HG03565 (cell line): ENCODE measurements at regions not wholly inside any gene's neighbourhood (a gene's known extent, or its start where the extent isn't known, plus 50 kb on each side); places are given as distances from the start of the nearest gene placed in this dataset.
"Not testable (repeated sequence)": the region's sequence is repeated elsewhere in the genome, so short reads cannot be mapped to it uniquely, and the experiment has no call there.

Experiments
- ATAC-seq: cut with Tn5 transposase; IDR thresholded peaks from one replicate; pipeline ENCODE4 v1.9.1; 2021; ENCODE audit warnings: mild to moderate bottlenecking, moderate library complexity; ENCODE audit not compliant: unreplicated experiment

DNA sequence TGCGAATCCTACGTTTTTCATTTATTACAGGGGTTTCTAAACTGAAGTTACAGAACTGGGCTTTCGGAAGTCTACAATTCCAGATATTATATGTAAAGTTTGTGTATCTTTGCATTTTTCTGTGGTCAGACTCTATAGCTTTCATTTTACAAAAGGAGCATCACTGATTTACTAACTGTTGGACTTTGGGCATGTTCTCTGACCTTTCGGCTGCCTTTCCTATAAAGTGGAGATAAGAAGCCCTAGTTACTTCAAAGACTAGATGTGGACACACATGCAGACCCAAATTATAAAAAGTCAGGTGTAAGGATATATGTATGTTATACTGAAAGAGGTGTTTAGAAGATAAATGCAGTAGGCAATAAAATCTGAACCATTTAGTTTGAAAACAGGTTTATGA lies 126.6 kb upstream of the PRKCQ start:
- ATAC-seq, result no peak

DNA sequence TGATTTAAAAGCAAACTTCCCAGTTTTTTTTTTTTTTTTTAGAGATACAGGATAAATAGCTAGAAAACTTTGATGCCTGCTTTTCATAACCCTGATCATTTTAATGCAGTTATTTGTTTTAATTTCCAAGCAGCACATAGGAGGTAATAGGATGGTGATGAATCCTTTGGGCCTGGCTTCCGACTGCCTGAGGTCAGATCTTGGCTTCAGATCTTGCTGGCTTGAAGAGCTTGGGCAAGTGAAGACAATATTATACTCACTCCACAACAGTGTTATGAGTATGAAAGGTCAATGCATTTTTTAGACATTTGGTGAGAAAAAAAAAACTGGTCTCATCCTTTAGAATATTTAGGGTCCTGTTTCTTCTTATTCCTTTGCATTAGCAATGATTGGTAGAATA lies 124.8 kb upstream of the PRKCQ start:
- no peak for ATAC-seq

DNA sequence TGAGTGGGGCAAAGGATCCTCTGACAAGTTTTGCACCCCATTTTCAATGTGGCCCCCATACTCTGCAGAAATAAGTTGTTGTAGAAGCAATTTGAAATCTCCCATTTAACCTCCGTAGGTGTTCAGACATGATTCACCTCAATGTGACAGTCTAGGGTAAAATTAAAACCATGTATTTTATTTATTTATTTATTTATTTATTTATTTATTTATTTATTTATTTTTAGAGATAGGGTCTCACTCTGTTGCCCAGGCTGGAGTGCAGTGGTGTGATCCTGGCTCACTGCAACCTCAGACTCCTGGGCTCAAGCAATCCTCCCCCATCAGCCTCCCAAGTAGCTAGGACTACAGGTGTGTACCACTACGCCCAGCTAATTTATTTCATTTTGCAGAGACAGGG lies 122.8 kb upstream of the PRKCQ start:
- not testable (repeated sequence) for ATAC-seq

DNA sequence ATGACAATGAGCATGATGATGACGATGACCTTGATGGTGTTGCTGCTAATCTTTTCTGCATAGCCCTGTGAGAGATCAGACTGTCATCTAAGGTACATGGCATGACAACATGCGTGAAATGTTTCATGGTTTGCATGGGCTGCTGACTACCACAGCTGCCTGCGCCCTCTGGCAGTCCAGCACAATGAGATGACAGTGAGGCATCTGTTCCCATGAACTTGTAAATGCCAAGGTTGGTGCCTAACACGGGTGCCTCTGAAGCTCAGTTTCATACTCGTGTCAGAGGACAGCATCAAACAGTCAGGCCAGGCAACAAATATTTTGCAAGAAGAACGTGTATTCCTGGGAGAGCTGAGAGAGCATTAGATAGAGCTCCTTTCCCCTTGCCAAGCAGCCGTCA lies 122.0 kb upstream of the PRKCQ start:
- ATAC-seq, result no peak

DNA sequence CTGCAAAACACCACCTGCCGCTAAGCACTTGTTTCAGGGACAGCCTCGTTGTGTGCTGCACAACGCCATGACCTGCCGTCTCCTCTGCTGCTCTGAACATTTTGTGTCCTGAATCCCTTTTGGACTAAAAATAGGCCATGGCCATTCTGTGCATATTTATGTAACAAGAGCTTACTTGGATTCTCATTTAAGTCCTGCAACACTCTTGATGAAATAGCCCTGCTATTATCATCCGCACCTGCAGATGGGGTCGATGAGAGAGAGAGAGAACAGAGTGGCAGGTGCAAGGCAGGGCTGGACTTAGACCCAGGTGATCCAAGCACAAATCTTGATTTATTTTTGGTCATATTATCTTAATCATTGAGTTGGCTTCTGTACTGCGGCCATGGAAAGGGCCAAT lies 121.2 kb upstream of the PRKCQ start:
- ATAC-seq, result no peak

DNA sequence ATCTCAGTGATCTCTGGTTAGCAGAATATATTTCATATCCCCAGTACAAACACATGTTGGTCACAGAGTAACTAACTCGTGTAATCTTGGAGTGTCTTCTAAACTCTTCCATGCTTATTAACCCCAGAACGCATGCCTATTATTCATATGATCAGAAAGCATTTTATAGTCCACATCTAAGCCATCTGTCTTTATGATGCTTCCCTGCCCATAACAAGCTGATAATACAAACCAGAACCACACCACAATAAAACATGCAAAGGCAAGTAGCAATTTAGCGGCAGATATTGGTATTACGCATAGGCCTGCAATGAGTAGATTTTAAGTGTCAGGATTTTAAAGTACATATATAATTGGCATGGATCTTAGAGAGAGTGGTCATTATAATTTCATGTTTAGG lies 120.0 kb upstream of the PRKCQ start:
- no peak for ATAC-seq

DNA sequence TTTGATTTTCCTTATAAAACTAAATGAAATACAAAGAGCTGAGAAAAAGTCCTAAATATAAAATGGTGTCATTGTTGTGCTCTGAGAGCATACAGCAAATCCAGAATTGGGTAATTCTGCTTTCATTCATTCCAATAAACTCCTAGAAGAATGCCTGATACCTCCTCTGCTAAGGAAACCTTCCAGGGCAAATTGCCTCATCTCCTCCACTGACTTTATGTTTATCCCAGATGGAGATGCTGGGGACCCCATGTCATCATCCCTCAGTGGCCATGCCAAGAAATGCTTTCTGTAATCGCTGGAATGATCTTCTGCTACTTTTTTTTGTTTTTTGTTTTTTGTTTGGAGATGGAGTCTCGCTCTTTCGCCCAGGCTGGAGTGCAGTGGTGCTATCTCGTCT lies 119.3 kb upstream of the PRKCQ start:
- ATAC-seq, result no peak

DNA sequence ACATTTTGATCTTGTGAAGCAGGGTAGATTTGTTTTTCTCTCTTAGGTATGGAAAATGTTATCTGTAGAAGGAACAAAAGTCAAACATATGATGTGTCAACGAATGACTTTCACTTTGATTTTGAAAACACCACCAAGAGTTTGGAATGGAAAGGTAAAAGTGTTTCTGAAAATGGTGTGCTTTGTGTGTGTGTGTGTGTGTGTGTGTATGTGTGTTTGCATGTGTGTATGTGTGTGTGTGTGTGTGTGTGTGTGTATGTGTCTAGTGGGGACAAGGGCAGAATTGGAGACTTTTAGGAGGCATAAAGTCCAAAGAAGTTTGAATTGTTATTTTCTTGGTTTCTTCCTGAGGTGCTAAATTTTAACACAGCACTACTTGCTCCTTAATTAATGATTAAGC lies 115.4 kb upstream of the PRKCQ start:
- no peak for ATAC-seq

DNA sequence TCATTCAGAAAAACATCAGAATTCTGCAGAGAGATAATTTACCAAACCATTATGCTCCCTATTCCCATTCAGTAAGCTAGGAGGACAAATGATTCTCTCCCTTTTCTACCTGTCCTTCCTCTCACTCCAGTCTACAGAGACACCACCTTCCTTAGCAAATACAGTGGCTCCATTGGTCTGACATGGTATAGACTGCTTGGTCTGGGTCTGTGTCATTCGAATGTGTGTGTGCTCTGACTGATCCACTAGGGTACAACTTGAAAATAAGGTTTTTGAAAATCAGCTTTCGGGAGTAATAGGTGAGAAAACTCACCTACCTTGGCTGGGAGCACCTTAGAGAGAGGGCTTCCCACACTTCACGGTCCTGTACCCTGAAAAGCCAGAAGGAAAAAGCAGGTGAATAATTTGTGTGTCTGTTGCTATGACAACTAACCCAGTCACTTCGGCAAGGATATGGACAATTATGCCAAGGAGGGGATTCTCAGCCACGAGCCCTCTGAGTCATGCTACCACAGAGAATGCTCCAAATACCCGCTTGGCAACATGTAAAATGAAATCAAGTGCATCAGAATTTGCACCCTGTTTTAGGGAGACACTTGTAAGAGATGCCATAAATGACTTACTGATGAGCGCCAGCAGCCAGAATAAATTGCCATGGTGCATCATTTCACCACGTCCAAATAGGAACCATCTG lies 114.5 kb upstream of the PRKCQ start:
- no peak for ATAC-seq

DNA sequence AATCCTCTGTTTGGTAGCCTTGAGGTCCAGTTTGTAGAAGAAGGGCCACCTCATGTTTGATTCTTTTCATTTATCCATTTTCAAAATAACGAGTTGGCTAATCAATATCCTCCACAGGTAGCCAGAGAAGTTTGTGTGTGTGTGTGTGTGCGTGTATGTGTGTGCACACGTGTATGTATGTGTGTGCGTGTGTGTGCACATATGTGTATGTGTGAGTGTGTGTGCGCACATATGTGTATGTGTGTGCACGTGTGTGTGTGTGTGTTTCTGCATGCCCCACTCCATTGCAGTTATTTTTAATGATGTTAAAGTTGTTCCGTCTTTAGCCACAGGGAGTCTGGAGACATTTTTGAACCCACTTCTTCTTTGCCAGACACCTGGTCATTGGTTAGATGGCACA lies 112.8 kb upstream of the PRKCQ start:
- no peak for ATAC-seq

DNA sequence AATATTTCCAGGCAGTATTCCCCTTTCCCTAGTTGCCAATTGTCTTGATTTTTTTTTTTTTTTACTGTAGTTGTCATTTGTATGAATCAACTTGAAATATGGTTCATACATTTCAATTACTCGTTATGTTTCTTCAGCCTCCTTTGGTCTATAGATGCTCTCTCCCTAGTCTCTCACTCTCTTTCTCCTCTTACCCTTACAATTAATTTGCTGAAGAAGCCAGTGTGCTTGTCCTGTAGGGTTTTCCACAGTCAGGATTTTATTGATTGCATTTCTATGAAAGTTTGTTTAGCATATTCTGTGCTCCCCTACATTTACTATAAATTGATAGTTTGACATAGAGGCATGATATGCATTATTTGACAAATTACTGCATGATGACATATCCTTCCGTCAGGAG lies 112.0 kb upstream of the PRKCQ start:
- no peak for ATAC-seq

DNA sequence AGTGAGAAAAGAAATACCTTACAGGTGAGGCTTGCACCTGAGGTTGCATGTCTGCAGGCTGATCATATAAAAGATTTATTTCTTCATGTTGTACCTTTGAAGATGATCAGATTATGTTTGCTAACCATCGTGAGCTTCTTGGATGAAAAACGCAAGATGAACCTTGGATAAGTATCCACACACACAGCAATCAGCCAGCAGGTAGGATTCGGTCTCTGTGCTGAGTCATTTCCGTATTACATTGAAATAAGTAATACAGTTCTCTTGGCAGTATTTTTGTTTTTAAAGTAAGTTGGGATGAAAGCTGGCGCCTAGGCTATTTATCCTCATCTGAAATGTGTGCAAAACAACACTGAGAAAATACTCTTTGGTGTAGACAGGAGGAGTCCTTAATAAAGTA lies 109.0 kb upstream of the PRKCQ start:
- ATAC-seq, result no peak

DNA sequence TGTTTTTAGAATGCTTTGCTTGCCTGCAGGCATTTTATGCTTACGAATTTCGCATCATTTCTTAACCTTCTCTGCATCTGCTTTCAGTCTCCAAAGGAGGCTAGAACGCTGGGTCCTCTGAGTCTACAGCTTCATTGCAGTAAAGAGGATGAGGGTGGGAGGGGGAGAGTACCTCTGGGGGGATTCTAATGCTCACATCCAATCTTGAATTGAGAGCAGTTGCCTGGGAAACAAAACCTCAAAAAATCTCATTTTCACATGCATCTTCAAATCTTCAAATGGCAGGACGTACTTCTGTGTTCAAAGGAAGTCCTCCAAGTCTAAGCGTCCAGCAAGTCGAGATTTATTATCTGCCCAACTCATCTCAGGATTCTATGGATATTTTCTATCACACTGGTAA lies 100.7 kb upstream of the PRKCQ start:
- no peak for ATAC-seq

DNA sequence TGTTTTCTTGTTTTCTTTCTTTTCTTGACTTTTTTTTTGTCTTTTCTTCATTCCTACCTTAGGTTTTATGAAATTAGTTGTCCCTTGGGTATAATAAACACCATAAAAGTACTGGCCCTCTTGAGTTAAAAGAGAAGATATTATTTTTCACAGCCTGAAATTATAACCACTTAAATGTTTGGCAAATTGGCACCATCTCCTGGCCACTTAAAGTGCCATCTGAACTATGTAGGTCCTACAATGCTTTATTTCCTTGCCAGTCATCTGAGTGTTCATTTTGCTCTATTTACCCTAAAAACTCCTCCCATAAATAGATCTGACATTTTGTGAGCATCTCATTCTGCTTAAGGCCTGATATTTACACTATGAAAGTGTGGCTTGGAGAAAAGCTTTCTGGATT lies 98.9 kb upstream of the PRKCQ start:
- ATAC-seq, result no peak

DNA sequence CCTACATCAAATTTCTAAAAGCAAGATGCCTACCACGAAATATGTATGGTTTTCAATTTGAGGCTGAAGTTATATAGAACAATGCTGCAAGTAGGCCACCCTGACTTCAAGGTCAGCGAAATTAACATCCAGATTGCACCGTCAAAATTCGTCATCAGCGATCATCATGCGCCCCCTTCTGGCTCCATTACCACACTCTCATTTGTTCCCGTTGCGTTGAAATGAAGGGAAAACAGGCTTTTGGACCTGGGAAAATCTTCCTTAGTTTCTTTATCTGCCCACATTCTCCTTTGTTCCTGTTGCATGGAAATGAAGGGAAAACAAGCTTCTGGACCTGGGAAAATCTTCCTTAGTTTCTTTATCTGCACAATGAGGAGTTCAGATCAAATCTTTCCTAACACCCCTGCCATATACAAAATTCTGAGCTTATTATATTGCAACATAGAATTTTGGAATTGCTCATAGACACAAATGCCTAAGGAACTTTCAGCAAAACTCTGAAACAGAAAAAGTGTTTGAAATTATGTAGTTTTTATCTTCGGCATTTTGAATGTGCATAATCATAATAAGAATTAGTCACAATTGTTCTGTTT lies 98.2 kb upstream of the PRKCQ start:
- no peak for ATAC-seq

DNA sequence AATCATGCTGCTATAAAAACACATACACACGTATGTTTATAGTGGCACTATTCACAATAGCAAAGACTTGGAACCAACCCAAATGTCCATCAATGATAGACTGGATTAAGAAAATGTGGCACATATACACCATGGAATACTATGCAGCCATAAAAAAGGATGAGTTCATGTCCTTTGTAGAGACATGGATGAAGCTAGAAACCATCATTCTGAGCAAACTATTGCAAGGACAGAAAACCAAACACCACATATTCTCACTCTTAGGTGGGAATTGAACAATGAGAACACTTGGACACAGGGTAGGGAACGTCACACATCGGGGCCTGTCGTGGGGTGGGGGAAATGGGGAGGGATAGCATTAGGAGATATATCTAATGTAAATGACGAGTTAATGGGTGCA lies 97.1 kb upstream of the PRKCQ start:
- ATAC-seq, result not testable (repeated sequence)

DNA sequence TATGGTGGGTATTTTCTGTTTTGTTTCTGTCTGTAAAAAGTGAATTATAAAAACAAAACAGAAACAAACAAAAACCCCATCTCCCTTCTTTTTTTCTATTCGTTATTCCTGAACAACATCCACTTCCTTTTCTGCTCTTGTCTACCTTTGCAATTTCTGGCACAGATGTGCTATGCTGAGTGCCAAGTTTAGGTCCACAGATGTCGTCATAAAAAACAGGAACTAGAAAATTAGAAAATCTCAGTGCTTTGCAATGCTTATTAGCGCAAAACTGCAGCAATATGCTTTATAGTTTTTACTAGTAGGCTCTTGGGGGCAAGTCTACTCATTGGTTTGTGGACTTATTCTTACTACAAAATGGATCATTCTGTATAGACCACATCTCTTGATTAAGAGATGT lies 94.2 kb upstream of the PRKCQ start:
- ATAC-seq, result no peak

DNA sequence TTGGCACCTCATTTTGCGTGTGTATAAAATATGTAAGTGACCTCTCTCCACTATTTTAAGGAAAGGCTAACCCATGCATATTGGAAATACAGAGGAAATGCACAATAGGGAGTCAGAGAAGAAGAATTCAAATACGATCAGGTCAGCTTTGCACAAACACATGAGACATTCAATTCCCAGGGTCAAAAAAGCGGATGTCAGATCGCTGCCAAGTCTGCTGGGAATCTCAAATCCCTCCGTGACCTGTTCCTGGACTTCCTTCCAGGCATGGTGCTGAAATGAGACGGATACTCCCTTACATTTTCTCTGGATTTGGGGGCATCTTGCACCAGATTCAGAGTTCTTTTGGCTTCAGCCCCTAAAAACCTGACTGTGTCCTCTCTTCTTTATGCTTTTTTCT lies 91.9 kb upstream of the PRKCQ start:
- ATAC-seq, result no peak

DNA sequence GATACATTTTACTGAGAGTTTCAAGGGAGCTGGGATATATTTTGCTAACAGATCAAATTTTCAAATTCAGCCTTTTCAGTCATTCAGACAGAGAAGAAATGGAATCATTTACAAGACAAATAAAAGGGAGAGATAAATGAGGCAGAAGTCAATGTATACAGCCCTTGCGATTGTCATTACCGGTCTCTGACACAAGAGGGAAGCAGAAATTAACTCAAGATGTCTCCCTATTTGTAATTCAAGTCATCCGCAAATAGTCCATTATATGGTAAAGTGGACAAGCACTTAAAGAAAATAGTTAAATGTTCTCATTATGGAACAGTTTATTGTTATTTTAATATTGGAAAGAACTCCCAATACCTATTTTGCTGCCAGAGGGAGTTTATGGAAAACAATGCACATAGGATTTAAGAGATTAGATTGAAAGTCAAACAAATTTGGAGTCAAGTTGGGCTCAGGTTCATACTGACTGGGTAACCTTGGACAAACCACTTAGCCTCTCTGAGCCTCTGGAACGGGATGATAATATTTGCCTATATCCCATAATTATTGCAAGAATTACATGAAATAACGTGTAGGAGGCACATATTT lies 89.3 kb upstream of the PRKCQ start:
- ATAC-seq, result no peak

DNA sequence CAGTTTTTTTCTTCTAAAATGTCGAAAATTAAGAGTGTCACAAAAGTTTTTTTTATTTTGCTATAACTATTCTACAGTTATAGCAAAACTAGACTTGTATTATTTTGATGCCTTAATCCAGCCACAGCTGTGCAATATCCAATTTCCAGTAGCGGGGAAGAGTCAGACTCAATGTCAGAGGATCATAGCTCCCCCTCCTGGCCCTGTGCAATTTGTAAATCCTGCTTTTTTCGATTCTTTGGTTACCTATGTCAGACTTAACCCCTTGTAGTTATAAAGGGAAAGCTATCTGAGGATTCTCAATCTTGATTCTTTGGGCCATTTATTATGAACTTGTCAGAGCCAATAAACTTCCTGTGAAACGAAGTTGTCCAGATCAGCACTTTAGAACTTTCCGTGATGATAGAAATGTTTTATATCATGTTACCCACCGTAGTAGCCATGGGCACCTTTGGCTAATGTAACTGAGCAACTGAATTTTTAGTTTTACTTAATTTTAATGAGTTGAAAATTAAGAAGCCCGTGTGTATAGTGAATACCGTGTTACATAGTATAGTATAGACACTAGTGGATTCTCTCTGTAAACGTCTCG lies 87.7 kb upstream of the PRKCQ start:
- no peak for ATAC-seq

DNA sequence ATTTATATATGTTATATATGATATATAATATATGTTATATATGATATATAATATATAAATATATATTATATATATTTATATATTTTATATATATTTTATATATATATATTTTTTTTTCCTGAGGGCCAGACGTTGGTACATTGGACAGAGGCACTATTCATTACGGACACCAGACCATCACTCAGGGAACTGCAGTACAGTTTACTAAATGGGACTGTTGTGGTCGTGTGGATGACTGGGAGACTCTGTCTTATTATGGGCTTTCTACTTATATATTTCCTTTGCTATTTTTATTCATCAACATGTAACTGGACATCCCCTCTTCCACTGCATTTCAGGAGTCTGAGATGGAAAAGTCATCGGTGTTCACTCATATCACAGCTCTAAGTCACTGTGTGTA lies 87.1 kb upstream of the PRKCQ start:
- no peak for ATAC-seq

DNA sequence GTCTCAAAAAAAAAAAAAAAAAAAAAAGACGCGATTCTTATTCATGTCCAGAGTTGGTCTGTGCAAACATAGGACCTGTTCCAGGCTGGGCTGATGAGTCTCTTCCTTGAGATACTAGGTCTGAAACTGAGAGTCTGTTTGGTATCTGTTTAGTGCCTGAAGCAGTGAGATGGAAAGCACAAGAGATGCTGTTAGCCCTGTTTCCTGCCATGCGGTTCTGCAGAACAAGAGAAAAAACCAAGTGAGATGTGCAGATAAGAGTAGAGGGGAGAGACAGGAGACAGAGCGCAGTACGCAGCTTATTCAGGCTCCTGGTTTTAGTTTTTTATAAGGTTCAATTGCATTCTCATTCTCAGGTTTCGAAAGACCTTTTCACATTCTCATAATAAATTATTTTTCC lies 85.8 kb upstream of the PRKCQ start:
- no peak for ATAC-seq
